Bronchial epithelial cell (primary cell): ENCODE measurements at regions not wholly inside any gene's neighbourhood (a gene's known extent, or its start where the extent isn't known, plus 50 kb on each side); places are given as distances from the start of the nearest gene placed in this dataset.
"Not testable (repeated sequence)": the region's sequence is repeated elsewhere in the genome, so short reads cannot be mapped to it uniquely, and the experiment has no call there.

Experiments used
- DNase-seq: peaks from one replicate; pipeline ENCODE4 v3.0.0-alpha.2; 2010; ENCODE audit warnings: low read depth
- FAIRE-seq: peaks from 2 replicates; lab custom pipeline; 2011; peaks lifted over from hg19 to GRCh38; lab: Jason Lieb, UNC
- H3K27me3 ChIP-seq: 2 replicates; pipeline ENCODE4 v1.5.1; 2011; ENCODE audit warnings: low read length; ENCODE audit not compliant: control insufficient read depth, insufficient read depth
- H3K36me3 ChIP-seq: 2 replicates; pipeline ENCODE4 v1.5.1; 2011; ENCODE audit warnings: low read length; ENCODE audit not compliant: control insufficient read depth, insufficient read depth
- H3K4me3 ChIP-seq: 2 replicates; pipeline ENCODE4 v1.5.1; 2011; ENCODE audit warnings: mild to moderate bottlenecking, low read depth, low read length, control low read depth
- TF ChIP-seq, protein P1 (sequence below): IDR thresholded peaks from 2 replicates; pipeline ENCODE4 v1.5.1; 2011; ENCODE audit warnings: mild to moderate bottlenecking, moderate library complexity, low read length, control low read depth, inconsistent platforms; ENCODE audit not compliant: insufficient read depth, severe bottlenecking

DNA sequence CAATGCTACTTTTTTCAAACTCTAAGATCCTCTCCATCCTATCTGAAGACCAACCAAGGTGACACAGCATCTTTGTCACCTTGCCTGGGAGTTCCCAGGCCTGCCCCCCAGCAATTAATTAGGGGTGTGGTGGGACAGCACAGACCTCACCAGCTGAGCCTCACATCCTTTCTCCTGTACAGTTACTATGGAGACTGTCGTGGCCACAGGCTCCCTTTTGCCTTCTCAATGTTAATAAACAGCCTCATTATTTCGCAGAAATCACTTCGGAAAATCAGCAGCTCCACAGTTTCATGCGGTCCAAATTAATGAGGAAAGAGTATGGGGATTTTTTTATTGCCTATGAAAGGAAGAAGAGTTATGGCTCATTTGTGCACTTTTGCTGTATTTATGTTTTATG, 378.3 kb downstream of the NPHP4 start:
- TF ChIP-seq, protein P1, sequence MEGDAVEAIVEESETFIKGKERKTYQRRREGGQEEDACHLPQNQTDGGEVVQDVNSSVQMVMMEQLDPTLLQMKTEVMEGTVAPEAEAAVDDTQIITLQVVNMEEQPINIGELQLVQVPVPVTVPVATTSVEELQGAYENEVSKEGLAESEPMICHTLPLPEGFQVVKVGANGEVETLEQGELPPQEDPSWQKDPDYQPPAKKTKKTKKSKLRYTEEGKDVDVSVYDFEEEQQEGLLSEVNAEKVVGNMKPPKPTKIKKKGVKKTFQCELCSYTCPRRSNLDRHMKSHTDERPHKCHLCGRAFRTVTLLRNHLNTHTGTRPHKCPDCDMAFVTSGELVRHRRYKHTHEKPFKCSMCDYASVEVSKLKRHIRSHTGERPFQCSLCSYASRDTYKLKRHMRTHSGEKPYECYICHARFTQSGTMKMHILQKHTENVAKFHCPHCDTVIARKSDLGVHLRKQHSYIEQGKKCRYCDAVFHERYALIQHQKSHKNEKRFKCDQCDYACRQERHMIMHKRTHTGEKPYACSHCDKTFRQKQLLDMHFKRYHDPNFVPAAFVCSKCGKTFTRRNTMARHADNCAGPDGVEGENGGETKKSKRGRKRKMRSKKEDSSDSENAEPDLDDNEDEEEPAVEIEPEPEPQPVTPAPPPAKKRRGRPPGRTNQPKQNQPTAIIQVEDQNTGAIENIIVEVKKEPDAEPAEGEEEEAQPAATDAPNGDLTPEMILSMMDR = no peak
- H3K27me3 ChIP-seq = no peaks in the 10 kb centered on the region
- H3K4me3 ChIP-seq = no peak overlapping the region
- DNase-seq (no peak), FAIRE-seq (no peak)
- H3K36me3 ChIP-seq = no peaks in the 10 kb centered on the region

DNA sequence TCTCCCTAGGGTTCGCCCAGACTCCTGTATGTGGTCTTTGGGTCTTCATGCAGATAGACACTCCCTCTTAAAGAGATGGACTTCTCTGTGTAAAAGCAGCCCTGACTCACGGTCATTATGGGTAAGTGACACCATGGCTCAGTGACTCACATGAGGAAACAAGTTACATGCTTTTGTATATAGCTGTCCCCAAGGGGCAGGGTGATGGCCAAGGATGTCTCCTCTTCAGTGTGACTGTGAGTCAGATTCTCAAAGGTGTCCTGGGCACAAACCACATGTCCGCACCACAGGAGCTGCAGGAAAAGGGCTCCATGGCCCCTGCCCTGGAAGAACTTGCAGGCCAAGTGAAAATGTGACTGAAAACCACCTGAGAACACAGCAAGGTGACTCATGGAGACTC, 380.4 kb downstream of the NPHP4 start:
- no peaks in the 10 kb centered on the region for H3K36me3 ChIP-seq
- H3K4me3 ChIP-seq = no peak overlapping the region
- TF ChIP-seq, protein P1 = no peak
- no peaks in the 10 kb centered on the region for H3K27me3 ChIP-seq
- FAIRE-seq (no peak), DNase-seq (peak; percentile 22)

DNA sequence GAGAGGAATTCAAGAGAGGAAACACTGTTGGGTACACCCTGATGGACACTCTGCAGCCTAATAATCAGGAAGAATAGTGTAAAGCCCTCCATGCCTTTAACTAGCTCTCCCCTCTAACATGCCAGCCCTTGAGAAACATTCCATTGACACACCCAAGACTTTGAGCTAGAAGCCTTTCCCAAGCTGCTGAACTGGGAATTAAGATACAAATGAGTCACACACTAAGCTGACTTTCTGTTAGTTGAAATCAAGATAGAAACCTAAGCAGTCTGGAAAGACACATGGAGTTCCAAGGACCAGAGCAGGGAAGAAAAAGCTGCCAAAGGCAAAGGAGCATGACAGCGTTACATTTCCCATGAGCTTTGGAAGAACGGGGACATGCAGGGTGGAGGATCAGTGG, 380.8 kb downstream of the NPHP4 start:
- TF ChIP-seq, protein P1 = no peak
- peak; percentile 55 for DNase-seq
- no peaks in the 10 kb centered on the region for H3K36me3 ChIP-seq
- no peak for FAIRE-seq
- no peaks in the 10 kb centered on the region for H3K27me3 ChIP-seq
- no peak overlapping the region for H3K4me3 ChIP-seq

DNA sequence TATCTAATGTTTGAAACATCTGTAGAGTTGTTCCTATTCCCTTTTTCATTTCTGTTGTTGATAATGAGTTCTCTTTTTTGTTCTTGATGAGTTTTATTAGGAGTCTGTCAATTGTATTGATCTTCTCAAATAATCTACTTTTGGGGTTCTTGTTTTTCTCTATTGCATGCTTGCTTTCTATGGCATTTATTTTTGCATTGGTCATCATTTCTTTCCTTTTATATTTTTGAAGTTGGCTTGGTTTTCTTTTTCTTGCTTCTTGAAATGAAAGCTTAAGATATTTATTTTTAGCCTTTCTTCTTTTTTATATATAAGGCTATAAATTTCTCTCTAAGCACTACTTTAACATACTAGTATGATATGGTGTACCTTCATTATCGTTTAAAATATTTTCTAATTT, 381.8 kb downstream of the NPHP4 start:
- Histone ChIP-seq H3K36me3 (no peaks in the 10 kb centered on the region), H3K4me3 (no peak overlapping the region), H3K27me3 (no peaks in the 10 kb centered on the region)
- TF ChIP-seq, protein P1 = no peak
- no peak for DNase-seq
- no peak for FAIRE-seq

DNA sequence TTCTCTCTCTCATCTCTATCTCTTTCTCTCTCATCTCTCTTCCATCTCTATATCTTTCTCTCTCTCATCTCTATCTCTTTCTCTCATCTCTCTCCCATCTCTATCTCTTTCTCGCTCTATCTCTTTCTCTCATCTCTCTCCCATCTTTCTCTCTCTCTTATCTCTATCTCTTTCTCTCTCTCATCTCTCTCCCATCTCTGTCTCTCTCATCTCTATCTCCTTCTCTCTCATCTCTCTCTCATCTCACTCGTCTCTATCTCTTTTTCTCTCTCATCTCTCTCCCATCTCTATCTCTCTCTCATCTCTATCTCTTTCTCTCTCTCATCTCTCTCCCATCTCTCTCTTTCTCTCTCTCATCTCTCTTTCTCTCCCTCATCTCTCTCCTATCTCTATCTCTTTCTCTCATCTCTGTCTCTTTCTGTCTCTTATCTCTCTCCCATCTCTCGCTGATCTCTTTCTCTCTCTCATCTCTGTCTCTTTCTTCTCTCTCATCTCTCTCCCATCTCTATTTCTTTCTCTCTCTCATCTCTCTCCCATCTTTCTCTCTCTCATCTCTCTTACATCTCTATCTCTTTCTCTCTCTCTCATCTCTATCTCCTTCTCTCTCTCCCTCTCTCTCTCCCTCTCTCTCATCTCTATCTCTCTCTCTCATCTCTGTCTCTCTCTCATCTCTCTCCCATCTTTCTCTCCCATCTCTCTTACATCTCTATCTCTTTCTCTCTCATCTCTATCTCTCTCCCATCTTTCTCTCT, 388.7 kb downstream of the NPHP4 start:
- H3K36me3 ChIP-seq = no peaks in the 10 kb centered on the region
- H3K4me3 ChIP-seq = no peak overlapping the region
- DNase-seq (no peak), FAIRE-seq (no peak)
- TF ChIP-seq, protein P1 = no peak
- H3K27me3 ChIP-seq = no peaks in the 10 kb centered on the region

DNA sequence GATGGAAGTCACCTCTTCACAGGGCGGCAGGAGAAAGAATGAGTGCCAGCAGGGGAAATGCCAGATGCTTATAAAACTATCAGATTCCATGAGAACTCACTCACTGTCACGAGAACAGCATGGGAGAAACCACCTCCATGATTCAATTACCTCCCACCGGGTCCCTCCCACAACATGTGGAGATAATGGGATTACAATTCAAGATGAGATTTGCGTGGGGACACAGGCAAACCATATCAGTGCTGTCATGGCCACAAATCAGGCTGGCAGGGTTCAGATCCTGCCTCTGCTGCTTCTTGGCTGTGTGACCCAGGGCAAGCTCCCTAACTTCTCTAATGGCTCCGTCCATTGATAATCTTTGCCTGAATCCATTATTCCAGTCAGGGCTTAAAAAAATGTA, 389.5 kb downstream of the NPHP4 start:
- DNase-seq, FAIRE-seq: not testable (repeated sequence)

More for the DNA sequence above, 389.5 kb downstream of the NPHP4 start:
- not testable (repeated sequence) for H3K27me3 ChIP-seq, H3K4me3 ChIP-seq, H3K36me3 ChIP-seq
